ENCODE measurements at regions not wholly inside any gene's neighbourhood (a gene's known extent, or its start where the extent isn't known, plus 50 kb on each side); places are given as distances from the start of the nearest gene placed in this dataset.

- Histone ChIP-seq H3K9me3 (ENCODE audit: low read length) (no peaks in the 10 kb centered on the region), H3K9me2 (ENCODE audit: insufficient read depth, low read length) (no peaks in the 10 kb centered on the region), H4K20me1 (ENCODE audit: insufficient read depth) (no peaks in the 10 kb centered on the region), H3F3A (ENCODE audit: insufficient read depth, low read length, poor library complexity, severe bottlenecking) (no peaks in the 10 kb centered on the region), H3K4me3 (ENCODE audit: low read length) (no peak overlapping the region), H3K27me3 (ENCODE audit: insufficient read depth, low read depth, low read length) (no peaks in the 10 kb centered on the region), H3K79me2 (replicated peaks; ENCODE audit: insufficient read depth, low read length) (no peaks in the 10 kb centered on the region), H3K9ac (ENCODE audit: low read length) (no peak overlapping the region), H3K36me3 (ENCODE audit: insufficient read depth, low read length) (no peaks in the 10 kb centered on the region), H2AFZ (ENCODE audit: low read depth, low read length) (no peak overlapping the region), H3K27ac (ENCODE audit: low read length) (no peak overlapping the region), H3K4me2 (ENCODE audit: low read length) (no peak overlapping the region)
- TF ChIP-seq EZH2 (IDR thresholded peaks at IDR 0.05; ENCODE audit: borderline replicate concordance, insufficient read depth, low read length, poor library complexity, severe bottlenecking) (no peak), RAD21 (conservative IDR thresholded peaks at IDR 0.05) (no peak), MXI1 (conservative IDR thresholded peaks at IDR 0.05; ENCODE audit: poor library complexity, severe bottlenecking) (no peak), REST (IDR thresholded peaks at IDR 0.05; ENCODE audit: borderline replicate concordance) (no peak), SMC3 (conservative IDR thresholded peaks at IDR 0.05; ENCODE audit: poor library complexity) (no peak), POLR2AphosphoS5 (IDR thresholded peaks at IDR 0.05) (no peak), EP300 (conservative IDR thresholded peaks at IDR 0.05; ENCODE audit: poor library complexity, severe bottlenecking) (no peak)
- TF ChIP-seq, protein P1, sequence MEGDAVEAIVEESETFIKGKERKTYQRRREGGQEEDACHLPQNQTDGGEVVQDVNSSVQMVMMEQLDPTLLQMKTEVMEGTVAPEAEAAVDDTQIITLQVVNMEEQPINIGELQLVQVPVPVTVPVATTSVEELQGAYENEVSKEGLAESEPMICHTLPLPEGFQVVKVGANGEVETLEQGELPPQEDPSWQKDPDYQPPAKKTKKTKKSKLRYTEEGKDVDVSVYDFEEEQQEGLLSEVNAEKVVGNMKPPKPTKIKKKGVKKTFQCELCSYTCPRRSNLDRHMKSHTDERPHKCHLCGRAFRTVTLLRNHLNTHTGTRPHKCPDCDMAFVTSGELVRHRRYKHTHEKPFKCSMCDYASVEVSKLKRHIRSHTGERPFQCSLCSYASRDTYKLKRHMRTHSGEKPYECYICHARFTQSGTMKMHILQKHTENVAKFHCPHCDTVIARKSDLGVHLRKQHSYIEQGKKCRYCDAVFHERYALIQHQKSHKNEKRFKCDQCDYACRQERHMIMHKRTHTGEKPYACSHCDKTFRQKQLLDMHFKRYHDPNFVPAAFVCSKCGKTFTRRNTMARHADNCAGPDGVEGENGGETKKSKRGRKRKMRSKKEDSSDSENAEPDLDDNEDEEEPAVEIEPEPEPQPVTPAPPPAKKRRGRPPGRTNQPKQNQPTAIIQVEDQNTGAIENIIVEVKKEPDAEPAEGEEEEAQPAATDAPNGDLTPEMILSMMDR (IDR thresholded peaks at IDR 0.05; ENCODE audit: poor library complexity, severe bottlenecking) = no peak
Observed at GRCh38 chr2:62303788-62304187, 107.9 kb downstream of the B3GNT2 start.

- Histone ChIP-seq H3K4me2 (ENCODE audit: low read length) (no peak overlapping the region), H3K79me2 (replicated peaks; ENCODE audit: insufficient read depth, low read length) (no peaks in the 10 kb centered on the region), H3K9ac (ENCODE audit: low read length) (no peak overlapping the region), H3F3A (ENCODE audit: insufficient read depth, low read length, poor library complexity, severe bottlenecking) (no peaks in the 10 kb centered on the region), H4K20me1 (ENCODE audit: insufficient read depth) (no peaks in the 10 kb centered on the region), H3K27ac (ENCODE audit: low read length) (no peak overlapping the region), H3K36me3 (ENCODE audit: insufficient read depth, low read length) (no peaks in the 10 kb centered on the region), H3K4me3 (ENCODE audit: low read length) (no peak overlapping the region), H3K27me3 (ENCODE audit: insufficient read depth, low read depth, low read length) (no peaks in the 10 kb centered on the region), H2AFZ (ENCODE audit: low read depth, low read length) (no peak overlapping the region), H3K9me3 (ENCODE audit: low read length) (no peaks in the 10 kb centered on the region), H3K9me2 (ENCODE audit: insufficient read depth, low read length) (no peaks in the 10 kb centered on the region)
- TF ChIP-seq, protein P1 (IDR thresholded peaks at IDR 0.05; ENCODE audit: poor library complexity, severe bottlenecking) = no peak
- TF ChIP-seq POLR2AphosphoS5 (IDR thresholded peaks at IDR 0.05) (no peak), REST (IDR thresholded peaks at IDR 0.05; ENCODE audit: borderline replicate concordance) (no peak), EP300 (conservative IDR thresholded peaks at IDR 0.05; ENCODE audit: poor library complexity, severe bottlenecking) (no peak), MXI1 (conservative IDR thresholded peaks at IDR 0.05; ENCODE audit: poor library complexity, severe bottlenecking) (no peak), RAD21 (conservative IDR thresholded peaks at IDR 0.05) (no peak), EZH2 (IDR thresholded peaks at IDR 0.05; ENCODE audit: borderline replicate concordance, insufficient read depth, low read length, poor library complexity, severe bottlenecking) (no peak), TAF1 (IDR thresholded peaks at IDR 0.05; ENCODE audit: low read depth) (no peak), SMC3 (conservative IDR thresholded peaks at IDR 0.05; ENCODE audit: poor library complexity) (no peak)
Observed at GRCh38 chr2:62302631-62303435, 106.9 kb downstream of the B3GNT2 start.
